HG02763 (cell line): ENCODE measurements at regions not wholly inside any gene's neighbourhood (a gene's known extent, or its start where the extent isn't known, plus 50 kb on each side); places are given as distances from the start of the nearest gene placed in this dataset.

Experiments used
- ATAC-seq: cut with Tn5 transposase; IDR thresholded peaks from one replicate; pipeline ENCODE4 v1.9.1; 2021; ENCODE audit warnings: mild to moderate bottlenecking, moderate library complexity; ENCODE audit not compliant: unreplicated experiment

DNA sequence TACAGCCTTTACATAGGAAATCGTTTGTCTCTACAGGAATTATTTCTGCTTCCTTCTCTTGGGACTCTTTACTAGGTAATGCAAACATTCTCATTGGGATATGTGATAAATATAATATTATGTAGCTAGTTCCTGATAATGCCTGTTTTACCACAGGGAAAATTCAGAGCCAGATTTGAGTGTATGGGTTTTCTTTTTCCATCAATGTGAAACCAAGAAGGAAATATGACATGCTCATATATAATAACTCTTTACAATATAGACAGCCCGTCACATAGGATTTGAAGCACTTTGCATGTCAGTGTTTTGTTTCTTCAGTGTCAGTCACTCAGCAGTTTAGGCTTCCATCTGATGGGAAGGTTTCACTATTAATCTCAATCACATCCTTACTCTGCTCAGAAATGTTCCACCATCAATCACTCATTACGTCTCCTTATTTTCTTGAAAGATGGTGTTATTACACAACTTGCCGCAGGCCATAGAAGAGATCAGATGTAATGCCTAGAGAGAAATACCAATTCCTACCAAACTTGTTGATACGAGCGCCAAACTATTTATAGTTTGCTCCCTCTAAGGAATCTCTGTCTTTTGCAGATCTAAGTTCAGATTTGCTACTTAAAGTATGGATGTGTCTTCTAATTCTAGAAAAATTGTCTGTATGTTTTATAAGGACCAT, 314.8 kb downstream of the DIPK2A start:
- no peak for ATAC-seq

DNA sequence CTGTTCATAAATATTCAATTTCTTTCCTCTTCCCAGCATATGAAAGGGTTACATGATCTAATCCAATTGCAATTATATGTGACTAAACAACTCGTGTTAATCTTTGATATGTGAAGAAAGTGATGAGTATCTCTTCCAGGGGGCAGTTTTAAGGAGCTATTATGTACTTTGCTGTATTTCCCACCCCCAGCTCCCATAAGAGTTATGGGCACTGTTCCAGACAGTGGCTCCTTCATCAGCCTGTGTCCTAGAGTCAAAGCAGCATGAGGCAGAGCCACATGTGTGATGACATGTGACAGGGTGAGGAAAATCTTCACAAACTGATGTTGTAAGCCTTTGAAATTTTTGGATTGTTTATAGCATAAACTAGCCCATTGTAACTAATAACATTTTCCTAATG, 315.4 kb downstream of the DIPK2A start:
- no peak for ATAC-seq

DNA sequence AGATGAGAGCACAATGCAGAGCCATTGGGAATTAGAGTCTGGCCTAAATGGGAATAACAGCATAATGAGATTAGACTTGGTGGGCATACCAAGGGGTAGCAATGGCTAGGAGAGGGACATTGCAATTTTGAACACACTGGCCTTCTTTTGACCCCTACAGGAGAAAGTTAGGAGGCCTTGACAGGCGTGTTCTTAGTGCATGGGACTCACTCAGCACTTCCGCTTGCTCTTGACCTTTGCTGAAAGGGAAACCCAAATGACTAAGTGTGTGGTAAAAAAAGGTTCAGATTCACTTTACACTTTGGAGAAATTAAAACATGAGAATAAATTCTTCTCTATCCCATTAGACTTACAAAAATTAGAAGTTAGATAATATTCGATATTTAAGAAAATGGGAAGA, 317.4 kb downstream of the DIPK2A start:
- ATAC-seq: no peak

DNA sequence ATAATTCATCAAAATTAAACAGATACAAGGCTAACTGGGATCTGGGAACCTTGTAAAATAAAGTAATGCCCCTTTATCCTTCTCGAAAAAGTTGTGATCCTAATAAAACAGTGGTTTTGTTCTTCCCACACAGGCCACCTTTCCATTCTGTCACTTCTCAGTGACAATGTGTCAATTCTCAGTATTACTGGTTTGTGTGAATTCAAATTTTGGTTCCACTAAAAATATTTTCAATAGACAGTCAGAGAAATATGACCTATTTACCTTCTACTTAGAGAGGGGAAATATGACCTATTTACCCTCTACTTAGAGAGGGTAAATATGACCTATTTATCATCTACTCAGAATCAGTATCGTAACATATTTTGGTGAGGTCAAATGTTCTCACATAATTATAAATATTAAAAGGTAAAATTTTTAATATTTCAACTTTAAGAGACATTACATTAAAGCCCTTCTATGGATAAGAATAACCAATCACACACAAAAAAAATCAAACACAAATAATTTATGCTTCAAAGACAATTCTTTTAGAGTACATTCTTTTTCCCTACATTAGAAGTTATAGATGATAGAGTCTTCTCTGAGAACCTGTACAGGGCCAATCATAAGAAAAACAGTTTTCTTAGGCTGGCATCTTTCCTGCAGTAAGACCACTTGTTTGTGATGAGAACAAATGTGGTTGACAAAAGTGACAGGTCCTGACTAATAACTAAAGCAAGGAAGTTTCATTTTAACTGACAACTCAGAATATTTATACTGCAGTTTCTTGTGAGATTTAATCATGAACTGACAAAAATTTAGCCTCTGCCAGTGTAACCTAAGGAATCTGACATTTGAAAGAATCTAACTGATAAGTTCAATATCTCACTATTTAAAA, 323.3 kb downstream of the DIPK2A start:
- ATAC-seq: peak; percentile 69

DNA sequence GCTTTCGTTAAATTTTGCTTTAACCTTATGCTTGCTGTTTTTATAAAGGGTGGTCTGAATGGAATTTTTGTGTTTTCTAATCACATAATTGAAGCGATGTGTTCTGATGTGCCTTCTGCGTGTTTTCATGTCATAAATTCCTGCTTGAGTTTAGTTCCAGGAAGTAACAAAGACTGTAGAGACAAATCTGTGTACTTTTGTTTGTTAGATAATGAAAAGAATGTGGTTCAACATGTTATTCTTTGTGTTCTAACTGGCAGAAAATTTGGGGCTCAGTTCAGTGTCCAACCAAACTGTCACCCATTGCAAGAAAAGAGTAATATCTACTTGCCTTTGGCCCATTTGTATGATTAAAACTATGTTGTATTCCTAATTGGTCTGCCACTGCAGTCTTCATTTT, 324.0 kb downstream of the DIPK2A start:
- ATAC-seq: no peak

- ATAC-seq: no peak
Measured at GRCh38 chr3:144296808-144297207, 325.2 kb downstream of the DIPK2A start.

DNA sequence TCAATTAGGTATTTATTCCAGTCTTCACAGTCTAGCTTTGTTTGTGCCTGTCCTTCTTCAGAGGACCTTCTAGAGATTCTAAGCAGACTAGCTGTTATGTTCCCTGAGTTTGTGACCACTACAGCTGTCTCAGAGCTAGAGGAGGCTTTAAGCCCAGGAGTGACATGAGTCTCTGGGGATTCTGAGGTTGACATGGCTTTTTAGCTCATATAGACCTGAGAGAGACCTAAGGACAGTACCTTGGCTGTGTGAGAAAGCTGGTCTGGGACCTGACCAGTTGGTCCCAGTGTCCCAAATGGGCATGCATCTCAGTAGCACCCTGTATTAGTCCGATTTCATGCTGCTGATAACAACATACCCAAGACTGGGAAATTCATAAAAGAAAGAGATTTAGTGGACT, 330.2 kb downstream of the DIPK2A start:
- no peak for ATAC-seq

DNA sequence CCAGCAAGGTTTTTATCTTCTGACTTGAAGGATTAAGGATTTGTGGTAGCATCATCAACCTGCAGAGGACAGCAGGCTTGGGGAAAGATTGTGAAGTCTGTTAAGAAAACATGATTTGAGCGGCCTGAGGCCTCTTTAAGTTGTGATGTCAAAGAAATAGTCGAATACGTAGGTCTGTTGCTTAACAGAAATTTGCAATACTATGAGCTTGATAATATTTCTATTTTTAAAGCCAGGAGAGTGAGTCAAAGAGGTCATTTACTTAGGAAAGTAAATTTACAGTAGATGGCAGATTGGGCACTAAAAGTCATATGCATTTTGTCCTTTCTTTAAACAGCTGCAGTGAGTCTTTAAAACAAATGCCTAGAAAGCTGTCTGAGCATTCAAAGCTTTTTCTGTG, 336.3 kb downstream of the DIPK2A start:
- no peak for ATAC-seq

- ATAC-seq: no peak
Measured at GRCh38 chr3:144308396-144308795, 336.8 kb downstream of the DIPK2A start.

GRCh38 chr3:144312702-144313101, 341.1 kb downstream of the DIPK2A start:
- no peak for ATAC-seq

- ATAC-seq: no peak
Measured at GRCh38 chr3:144314946-144315345, 343.3 kb downstream of the DIPK2A start.

DNA sequence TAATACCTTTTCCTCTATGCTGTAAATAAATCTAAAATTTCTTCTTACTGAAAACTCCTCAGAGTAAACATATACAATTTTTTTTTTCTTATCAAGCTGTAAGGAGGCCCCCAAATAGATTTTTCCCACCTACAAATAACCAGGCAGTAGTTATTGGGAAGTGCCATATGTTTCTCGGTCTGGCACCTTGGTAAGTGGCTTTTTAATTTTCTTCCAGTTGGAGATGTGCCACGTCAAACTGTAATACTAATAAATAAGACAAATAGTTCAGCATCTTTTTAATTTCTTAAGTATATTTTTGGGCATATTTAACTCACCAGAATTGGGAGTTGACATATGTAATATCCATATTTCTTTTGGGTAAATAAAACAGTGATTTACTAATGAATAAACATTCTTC, 346.3 kb downstream of the DIPK2A start:
- no peak for ATAC-seq

- ATAC-seq: no peak
Measured at GRCh38 chr3:144324076-144324475, 352.5 kb downstream of the DIPK2A start.

- ATAC-seq: no peak
Measured at GRCh38 chr3:144332868-144333267, 361.2 kb downstream of the DIPK2A start.

- no peak for ATAC-seq
Measured at GRCh38 chr3:144341471-144341870, 369.8 kb downstream of the DIPK2A start.

- no peak for ATAC-seq
Measured at GRCh38 chr3:144343343-144343742, 371.7 kb downstream of the DIPK2A start.

DNA sequence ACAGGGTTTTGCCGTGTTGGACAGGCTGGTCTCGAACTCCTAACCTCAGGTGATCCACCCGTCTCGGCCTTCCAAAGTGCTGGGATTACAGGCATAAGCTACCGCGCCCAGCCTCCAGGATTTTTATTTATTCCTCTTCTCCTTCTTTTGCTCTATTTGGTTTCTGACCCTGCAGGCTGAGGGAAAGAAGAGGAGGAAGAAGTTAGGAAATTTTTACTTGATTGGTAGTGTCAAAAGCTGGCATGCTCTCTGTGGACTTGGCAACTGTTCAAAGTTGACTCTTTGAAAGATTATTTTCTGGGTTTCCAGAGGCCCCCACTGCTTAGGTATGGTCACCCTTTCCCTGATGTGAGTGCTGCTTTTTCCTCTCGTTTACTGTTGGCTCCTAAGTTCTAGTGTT, 372.2 kb downstream of the DIPK2A start:
- ATAC-seq: no peak

DNA sequence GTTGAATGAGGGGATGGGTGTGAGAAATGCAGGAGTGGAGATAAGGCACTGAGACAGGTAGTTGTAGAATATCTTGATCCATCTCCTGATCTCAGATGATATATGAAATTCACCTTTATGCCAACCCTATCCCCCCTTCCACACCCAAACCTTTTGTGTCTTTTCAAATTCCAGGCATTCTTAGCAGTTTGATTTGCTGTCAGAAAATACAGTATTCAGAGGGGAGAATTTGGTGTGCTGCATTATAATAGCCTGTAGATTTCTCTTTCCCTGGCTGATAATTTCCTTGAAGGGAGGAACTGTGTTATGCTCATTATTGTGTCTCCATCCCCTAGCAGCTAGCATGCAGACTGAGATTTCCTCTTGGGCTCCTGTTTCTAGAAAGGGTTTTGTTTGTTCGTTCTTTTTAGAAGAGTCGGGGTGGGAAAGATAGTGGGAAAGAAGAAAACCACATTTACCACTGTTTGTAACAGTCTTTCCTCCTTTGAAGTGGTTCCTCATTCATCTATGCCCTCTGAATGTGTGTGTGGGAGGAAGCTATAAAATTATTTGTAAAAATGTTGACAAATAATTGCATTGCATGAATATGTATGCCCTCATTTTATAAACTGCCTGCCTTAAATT, 373.4 kb downstream of the DIPK2A start:
- ATAC-seq: no peak

DNA sequence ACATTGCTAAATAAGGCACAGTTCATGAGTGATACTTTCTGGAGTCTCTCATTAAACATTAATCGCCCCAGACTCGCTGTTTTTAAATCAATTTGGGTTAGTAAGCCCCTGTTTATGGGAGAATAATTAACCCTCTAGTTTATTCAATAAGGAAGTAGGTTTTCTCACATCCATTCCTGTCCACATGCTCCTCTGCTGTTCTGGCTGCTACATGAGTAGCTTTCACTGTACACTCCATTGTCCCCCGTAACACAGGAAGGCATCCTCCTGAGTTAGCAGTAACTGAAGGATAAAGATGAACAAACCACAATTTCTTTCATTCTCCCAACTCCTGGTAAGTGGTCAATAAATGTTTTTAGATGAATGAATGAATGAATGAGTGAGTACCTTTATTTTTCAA, 378.5 kb downstream of the DIPK2A start:
- ATAC-seq: no peak

DNA sequence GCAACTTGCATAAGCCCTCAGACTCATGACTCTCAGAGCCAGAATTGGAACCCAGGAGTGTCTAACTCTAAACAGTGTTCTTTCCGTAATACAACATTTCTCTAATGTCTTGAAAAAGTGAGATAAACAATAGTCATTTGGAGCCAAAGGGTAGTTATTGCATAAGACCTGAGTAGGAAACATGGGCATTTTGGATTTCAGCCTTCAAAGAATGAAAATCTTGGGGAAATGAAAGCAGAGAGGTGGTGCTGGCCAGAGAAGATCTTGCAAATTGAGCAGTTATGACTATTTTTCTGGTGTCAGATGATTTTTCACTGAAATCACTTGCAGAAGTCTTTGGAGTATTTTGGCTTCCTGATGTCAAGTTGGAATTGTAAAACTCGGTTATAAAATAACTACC, 379.4 kb downstream of the DIPK2A start:
- no peak for ATAC-seq

DNA sequence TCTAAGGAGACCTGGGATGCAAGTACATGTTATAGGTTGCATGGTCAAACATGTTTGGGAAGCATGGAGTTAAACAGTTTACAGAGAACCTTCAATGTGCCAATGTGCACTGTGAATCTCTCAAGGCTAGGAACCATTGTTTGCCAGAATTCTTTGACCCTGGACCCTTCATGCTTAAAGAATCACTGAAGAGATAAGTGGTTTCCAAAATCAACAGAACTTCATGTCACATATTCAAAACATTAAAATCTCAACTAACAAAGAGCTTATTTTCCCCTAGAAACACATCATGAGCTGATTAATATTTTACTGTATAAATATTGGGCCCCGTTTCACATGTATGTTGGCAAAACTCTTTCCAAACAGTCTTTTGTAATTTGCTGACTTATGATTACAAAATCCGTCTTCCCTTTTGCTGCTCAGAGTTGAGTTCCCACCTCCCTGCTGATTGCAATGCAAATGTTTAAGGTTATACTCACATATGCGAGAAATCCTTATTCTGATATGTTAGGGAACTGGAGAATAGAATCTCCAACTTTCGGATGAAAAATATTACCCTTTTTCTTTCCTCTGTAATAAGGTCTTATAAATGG, 380.2 kb downstream of the DIPK2A start:
- no peak for ATAC-seq

DNA sequence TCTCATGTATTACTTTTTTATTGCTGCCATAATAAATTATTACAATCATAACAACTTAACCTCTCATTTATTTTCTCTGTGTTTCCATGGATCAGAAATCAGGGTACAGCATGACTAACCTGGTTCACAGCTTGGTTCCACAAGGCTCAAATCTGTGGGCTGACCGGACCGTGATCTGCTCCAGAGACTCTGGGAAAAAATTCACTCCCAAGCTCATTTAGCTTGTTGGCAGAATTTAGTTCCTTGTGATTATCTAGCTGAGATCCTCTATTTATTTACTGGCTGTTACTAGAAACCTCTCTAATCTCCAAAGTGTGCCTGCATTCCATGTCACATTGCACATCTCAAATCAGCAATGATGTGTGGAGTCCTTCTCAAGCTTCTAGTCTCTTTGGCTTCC, 386.6 kb downstream of the DIPK2A start:
- no peak for ATAC-seq
